Upper lobe of left lung (tissue), 4 donors: ENCODE measurements at regions not wholly inside any gene's neighbourhood (a gene's known extent, or its start where the extent isn't known, plus 50 kb on each side); places are given as distances from the start of the nearest gene placed in this dataset.

Source experiments
- EP300 ChIP-seq, 4 donors: sonication (generic); formaldehyde crosslinking; IDR thresholded peaks; one replicate each; pipeline ENCODE4 v1.5.1; 2017; ENCODE audit warnings: antibody characterized with exemption in 4 of 4, control low read depth in 2 of 4
- POLR2A ChIP-seq, 4 donors: fragments of 450-650 bp; IDR thresholded peaks; one replicate each; pipeline ENCODE4 v1.5.1; 2016 to 2017; ENCODE audit warnings: antibody characterized with exemption in 4 of 4, mild to moderate bottlenecking in 2 of 4
- POLR2AphosphoS5 ChIP-seq, 2 donors: sonication (generic); formaldehyde crosslinking; IDR thresholded peaks; one replicate each; pipeline ENCODE4 v1.5.1; 2017; ENCODE audit warnings: antibody characterized with exemption in 2 of 2
- TF ChIP-seq, protein P1 (sequence below), 6 experiments: fragments of 450-650 bp in 4 of 6; fragments of 200-600 bp in 2 of 6; sonication (generic) in 2 of 6; IDR thresholded peaks; one replicate each; pipeline ENCODE4 v1.5.1; 2016 to 2019; ENCODE audit warnings: antibody characterized with exemption in 6 of 6

GRCh38 chr6:105949869-105950268 is 136.3 kb upstream of the PRDM1 start:
- TF ChIP-seq, protein P1, sequence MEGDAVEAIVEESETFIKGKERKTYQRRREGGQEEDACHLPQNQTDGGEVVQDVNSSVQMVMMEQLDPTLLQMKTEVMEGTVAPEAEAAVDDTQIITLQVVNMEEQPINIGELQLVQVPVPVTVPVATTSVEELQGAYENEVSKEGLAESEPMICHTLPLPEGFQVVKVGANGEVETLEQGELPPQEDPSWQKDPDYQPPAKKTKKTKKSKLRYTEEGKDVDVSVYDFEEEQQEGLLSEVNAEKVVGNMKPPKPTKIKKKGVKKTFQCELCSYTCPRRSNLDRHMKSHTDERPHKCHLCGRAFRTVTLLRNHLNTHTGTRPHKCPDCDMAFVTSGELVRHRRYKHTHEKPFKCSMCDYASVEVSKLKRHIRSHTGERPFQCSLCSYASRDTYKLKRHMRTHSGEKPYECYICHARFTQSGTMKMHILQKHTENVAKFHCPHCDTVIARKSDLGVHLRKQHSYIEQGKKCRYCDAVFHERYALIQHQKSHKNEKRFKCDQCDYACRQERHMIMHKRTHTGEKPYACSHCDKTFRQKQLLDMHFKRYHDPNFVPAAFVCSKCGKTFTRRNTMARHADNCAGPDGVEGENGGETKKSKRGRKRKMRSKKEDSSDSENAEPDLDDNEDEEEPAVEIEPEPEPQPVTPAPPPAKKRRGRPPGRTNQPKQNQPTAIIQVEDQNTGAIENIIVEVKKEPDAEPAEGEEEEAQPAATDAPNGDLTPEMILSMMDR (IDR thresholded peaks at IDR 0.05): no peak
- TF ChIP-seq POLR2AphosphoS5 (IDR thresholded peaks at IDR 0.05): no peak
- TF ChIP-seq POLR2A (IDR thresholded peaks at IDR 0.05): no peak
- no peak for TF ChIP-seq EP300 (IDR thresholded peaks at IDR 0.05)
